ENCODE measurements at regions not wholly inside any gene's neighbourhood (a gene's known extent, or its start where the extent isn't known, plus 50 kb on each side); places are given as distances from the start of the nearest gene placed in this dataset.

DNA sequence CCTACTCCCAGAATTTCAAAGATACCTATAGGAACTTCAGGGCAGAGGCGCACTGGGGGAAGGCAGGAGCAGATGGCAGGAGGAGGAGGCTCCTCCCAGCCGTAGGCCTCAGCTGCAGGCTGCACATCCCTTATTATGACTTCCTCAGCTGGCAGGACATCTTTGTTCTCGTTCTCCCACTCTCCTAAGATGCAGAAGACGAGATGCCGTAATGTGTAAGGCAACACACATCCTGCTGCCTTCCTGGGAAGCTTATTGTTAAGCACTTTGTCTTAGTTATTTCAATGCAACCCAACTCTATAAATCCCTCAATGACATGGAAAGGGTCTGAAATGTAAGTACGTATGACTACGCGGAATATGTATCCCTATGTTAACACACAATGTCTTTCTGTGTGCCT lies 599.8 kb upstream of the MGMT start:
- no peak for DNase-seq

- no peak for DNase-seq
Measured at GRCh38 chr10:128867819-128868218, 599.2 kb upstream of the MGMT start.

GRCh38 chr10:128868481-128868880 lies 598.6 kb upstream of the MGMT start:
- DNase-seq: no peak

DNA sequence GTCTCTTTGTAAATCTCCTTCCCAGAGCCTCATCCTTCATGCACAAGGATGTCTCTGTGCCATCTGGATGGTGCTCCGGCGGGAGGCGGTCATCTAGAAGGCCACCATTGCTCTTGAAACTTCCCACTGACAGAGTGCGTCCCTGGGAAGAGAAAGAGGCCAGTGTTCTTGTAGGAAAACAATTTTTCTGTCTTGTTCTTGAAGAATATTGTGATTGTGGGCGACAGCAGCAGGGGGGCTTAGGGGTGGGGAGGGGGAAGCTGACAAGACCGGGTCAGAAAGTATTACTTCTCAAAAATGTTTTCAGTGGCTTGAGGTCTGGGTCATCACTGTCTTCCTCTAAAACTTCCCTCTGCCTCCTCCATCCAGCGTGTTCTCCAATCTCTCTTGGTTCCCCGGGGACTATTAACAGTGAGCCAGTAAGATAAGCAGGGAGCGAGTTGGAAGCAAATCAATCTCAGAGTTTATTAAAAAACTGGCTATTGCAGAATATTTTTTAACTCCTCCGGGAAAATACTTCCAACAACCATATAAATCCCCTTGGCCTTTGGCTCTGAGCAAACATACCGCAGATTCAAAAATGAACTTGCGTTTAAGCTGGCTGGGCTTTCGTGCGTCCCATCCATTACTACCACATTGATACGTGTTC lies 597.8 kb upstream of the MGMT start:
- no peak for DNase-seq

DNA sequence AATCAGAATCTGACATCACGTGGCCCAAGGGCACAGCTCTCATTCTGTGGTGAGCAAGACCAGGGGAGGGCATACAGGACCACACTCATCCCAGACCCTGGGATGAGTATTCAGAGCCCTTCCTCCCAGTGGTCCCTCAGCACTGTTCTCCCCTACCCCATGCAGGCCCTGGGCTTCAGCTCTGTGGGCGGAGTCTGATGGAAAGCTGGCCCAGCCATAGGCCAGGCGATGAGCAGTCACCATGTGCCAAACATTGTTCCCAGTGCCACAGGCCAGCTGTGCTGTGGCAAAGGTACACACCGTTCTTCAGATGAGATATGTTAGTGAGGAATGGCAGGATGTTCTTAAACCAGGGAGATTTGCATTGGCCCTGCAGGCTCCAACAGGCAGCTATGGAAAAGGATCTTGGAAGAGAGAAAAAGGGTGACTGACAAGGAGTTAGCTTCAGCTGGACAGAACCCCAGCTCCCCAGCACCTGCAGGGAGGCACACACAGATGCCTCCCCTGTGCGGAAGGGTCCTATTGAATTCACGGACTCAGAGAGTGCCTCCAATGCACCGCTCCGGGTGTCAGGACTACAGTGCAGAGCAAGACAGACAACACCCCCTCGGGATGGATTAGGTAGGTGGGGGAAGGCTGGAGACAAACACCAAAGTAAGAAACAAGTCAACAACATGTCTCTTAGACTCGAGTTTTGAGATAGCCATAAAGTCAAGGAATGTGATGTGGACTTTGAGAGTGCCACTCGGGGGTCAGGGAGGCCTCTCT lies 596.0 kb upstream of the MGMT start:
- no peak for DNase-seq

GRCh38 chr10:128871671-128872231 lies 595.3 kb upstream of the MGMT start:
- DNase-seq: no peak

DNA sequence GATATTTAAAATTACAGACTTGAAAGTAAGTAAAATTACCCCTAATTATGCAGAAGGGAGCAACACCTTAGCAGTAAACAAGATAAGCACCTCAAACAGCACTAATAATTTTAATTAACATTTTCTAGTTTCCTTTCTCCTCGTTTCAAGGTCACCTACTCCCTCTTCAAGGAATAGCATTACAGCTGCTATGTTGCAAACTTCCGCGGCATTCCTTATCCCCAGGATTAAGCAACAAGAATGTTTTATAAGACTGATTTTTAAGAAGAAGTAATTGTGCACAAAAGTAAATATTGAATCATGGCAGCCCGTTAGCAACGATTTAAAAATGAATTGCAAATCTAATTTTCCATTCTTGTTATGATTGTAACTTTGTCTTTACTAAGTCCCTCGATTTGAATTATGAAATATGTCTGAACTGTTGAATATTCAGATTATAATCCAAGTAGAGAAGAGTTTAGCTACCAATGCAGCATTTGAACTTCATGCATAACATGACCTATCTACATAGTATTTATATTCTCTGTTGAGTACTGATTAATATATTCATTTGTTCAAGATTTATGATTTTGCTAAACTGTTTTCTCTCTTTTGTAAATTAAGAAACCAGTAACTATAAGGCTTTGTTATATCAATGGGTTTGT lies 593.5 kb upstream of the MGMT start:
- no peak for DNase-seq

- no peak for DNase-seq
Measured at GRCh38 chr10:128874331-128874730, 592.7 kb upstream of the MGMT start.

- DNase-seq: no peak
Measured at GRCh38 chr10:128875030-128875744, 591.9 kb upstream of the MGMT start.

- no peak for DNase-seq
Measured at GRCh38 chr10:128875956-128876736, 590.9 kb upstream of the MGMT start.

DNA sequence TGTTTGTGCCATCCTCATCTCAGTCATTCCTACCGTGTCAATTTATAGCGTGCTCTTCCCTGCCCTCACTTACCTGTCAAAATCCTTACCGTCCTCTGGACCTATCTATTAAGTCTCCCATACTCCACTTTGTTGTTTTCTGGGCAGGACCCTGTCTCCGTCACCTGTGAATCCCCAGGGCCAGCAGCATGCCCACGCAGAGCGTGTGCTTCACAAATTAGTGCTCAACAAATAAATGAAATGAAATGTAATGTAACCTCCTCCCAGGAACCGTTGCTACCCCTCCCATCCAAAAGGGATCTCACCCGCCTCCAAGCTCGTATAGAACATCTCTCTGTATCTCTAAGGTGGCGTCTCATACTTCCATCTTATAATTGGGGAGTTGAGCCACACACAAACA lies 589.9 kb upstream of the MGMT start:
- no peak for DNase-seq

DNA sequence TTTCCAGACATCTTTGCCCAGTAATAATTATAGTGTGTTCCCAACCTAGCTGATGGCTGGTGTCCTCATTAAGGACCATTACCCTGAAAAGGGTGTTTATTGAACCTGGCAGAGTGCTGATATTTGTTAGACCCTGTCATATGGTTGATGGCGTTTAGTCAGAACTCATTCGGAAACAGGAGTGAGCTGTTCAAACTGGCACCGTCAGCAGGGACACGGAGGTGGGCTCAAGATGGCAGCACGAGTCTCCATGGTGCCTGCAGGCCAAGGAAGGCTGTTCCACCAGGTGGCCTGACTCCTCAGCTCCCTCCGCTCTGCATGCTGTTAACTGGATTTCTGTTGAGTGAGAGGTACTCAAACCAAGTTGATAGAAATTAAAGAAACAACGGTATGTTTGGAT lies 589.1 kb upstream of the MGMT start:
- DNase-seq: no peak

GRCh38 chr10:128879030-128879429 lies 588.0 kb upstream of the MGMT start:
- DNase-seq: no peak

DNA sequence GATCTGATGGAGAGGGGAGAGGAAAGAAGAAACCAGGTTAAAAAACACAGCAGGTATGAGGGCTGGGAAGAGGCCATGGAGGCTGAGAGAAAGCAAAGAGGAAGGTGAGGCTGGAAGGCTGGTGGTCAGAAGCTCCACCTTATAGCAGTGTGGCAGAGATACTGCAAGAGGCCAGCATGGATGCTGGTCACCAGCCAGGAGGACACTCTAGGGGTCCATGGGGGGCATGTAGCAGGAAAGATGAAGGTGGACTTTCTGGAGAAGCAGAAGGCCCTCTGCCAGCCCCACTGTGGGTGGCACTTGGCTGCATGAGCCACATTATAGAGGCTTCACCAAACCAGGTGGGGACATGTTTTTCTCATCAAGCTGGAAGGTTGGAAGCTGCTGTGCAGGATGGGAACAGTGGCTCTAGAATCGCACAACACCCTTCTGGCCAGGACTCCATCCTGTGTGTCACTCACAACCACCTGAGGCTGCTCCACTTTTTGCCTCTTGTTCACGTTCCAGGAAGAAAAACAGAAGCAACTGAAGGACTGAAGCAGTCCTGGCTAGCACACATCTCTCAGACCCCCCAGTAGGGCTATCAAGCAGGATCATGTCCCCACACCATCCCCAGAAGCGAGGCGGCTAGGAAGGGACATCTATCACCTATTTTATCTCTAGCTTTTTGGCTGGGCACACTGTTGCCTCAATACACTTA lies 587.5 kb upstream of the MGMT start:
- no peak for DNase-seq

DNA sequence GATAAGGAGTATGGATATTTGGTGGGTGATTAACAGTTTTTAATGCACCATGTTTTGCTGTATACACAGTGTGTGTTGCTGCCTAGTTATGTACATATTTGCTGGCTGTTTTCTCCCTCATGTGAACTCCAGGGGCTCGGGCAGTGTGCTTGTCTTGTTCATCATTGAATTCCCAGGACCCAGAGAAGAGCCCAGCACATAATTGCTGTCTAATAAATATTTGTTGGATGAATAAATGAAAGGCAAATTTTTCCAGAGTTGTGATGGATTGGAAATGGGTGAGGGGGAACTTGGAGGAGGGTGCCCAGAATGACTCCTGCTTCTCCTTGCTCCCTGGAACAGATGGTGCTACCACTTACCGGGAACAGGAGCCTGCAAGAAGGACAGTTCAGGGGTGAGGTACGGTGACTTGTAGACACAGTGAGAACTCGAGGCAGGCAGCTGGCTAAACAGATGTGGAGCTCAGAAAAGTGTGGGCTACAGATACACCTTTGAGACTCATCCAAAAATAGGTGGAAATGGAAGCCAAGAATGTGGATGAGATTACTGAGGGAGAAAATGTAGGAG lies 586.8 kb upstream of the MGMT start:
- DNase-seq: no peak

GRCh38 chr10:128881086-128881485 lies 586.0 kb upstream of the MGMT start:
- no peak for DNase-seq

- DNase-seq: no peak
Measured at GRCh38 chr10:128883231-128884032, 583.6 kb upstream of the MGMT start.

- no peak for DNase-seq
Measured at GRCh38 chr10:128884033-128884425, 583.0 kb upstream of the MGMT start.

- no peak for DNase-seq
Measured at GRCh38 chr10:128884496-128885072, 582.5 kb upstream of the MGMT start.

Data from activated naive CD4-positive, alpha-beta T cell (primary cell).